HuH-7.5 (cell line): ENCODE measurements at regions not wholly inside any gene's neighbourhood (a gene's known extent, or its start where the extent isn't known, plus 50 kb on each side); places are given as distances from the start of the nearest gene placed in this dataset.
"Not testable (repeated sequence)": the region's sequence is repeated elsewhere in the genome, so short reads cannot be mapped to it uniquely, and the experiment has no call there.

ENCODE experiments used
- DNase-seq: peaks from one replicate; pipeline ENCODE4 v3.0.0; 2011; ENCODE audit warnings: low spot score

DNA sequence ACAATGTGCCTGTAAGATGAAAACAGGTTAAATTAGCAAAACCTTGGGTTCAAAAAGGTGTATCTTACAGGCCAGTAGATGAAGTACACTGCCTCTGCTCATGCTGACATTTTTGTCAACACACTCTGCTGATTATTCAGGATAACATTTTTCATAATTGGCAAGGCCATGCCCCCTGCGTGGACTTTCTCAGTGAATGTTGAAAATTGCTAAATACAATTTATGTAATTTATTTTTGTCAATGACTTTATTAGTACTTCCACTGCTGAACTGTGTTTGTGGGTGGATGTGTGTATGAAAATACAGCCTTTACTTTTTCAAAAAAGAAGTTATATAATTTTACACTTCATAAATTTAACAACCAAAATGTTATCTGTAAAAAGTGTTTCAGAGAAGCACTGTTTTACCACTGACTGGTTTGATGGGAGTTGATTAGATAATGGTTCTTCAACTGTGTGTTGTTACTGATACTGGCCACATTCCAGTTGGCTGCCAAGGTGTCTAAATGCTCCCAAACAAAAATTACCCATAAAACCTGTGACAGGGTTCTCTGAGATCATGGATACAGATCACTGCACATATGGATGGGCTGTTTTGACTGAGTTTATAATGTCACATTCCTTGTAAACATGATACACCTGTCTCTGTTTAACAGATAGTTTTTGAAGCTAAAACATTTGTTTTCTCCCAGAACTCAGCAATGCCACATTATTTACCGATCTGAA lies 151.9 kb upstream of the SLC7A11 start:
- no peak for DNase-seq

- DNase-seq = no peak
These were observed 150.7 kb upstream of the SLC7A11 start for GRCh38 chr4:138392751-138393308.

- DNase-seq = no peak
These were observed 148.0 kb upstream of the SLC7A11 start for GRCh38 chr4:138389976-138390685.

GRCh38 chr4:138374947-138375346 lies 132.8 kb upstream of the SLC7A11 start:
- no peak for DNase-seq

DNA sequence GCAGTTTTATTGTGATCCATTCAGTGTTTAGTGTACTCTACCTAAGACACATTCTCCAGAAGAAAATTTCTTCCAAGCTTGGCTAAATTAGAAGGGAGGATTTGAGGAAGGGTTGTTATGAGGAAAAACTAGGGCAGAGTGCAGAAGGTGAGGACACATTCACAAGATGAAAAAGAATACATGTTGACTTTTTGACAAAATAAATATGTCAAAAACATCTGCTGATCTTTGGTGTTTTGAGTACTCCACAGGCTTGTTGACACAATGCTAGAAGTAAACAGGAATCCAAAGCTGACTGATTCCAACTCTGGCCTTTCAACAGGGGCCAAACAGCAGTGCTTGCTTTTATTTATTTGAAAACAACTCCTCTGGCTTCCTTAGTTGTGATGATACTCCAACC lies 125.8 kb upstream of the SLC7A11 start:
- DNase-seq = no peak

DNA sequence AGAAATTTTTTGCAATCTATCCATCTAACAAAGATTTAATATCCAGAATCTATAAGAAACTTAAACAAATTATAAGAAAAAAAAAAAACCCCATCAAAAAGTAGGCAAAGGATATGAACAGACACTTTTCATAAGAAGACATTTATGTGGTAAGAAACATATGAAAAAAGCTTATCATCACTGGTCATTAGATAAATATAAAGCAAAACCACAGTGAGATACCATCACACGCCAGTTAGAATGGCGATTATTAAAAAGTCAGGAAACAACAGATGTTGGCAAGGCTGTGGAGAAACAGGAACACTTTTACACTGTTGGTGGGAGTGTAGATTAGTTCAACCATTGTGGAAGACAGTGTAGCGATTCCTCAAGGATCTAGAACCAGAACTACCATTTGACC lies 110.3 kb upstream of the SLC7A11 start:
- not testable (repeated sequence) for DNase-seq

- no peak for DNase-seq
These were observed 105.9 kb upstream of the SLC7A11 start for GRCh38 chr4:138348055-138348454.

GRCh38 chr4:138347561-138347960 lies 105.4 kb upstream of the SLC7A11 start:
- DNase-seq = no peak

GRCh38 chr4:138344851-138345250 lies 102.7 kb upstream of the SLC7A11 start:
- no peak for DNase-seq

DNA sequence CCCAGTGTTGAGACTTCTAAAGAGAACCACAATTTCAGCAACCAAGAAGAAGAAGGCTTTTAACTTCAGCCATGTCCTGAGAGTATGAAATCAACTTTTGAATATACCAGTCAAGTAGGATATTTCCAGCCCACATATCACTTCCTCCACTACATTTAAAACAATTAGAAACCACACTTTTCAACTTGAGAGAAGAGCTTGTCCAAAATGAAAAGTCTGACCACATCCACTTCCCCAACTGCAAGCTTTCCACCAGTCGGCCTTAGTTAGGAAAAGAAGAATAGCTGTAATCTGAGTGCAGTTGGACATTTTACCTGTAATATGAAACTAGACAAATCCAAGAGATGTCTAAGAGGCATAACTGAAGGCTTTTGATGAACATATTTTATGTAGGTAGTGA lies 101.9 kb upstream of the SLC7A11 start:
- no peak for DNase-seq

- DNase-seq = no peak
These were observed 99.7 kb upstream of the SLC7A11 start for GRCh38 chr4:138341739-138342415.

GRCh38 chr4:138338840-138339239 lies 96.7 kb upstream of the SLC7A11 start:
- DNase-seq = no peak

DNA sequence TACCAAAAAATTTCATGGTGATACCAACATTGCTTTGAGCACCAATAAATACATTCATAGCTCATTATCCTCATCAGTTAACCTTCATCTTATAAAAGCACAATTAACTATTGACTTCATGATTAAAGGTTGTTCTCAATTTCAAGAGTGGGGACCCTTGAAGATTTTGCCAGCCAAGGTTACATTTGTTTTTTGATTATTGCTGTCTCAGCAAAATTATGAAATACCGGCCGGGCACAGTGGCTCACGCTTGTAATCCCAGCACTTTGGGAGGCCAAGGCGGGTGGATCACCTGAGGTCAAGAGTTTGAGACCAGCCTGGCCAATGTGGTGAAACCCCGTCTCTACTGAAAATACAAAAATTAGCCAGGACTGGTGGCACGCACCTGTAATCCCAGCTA lies 96.1 kb upstream of the SLC7A11 start:
- not testable (repeated sequence) for DNase-seq

- DNase-seq = no peak
These were observed 92.3 kb upstream of the SLC7A11 start for GRCh38 chr4:138334346-138335016.

- not testable (repeated sequence) for DNase-seq
These were observed 90.3 kb upstream of the SLC7A11 start for GRCh38 chr4:138332415-138332814.

DNA sequence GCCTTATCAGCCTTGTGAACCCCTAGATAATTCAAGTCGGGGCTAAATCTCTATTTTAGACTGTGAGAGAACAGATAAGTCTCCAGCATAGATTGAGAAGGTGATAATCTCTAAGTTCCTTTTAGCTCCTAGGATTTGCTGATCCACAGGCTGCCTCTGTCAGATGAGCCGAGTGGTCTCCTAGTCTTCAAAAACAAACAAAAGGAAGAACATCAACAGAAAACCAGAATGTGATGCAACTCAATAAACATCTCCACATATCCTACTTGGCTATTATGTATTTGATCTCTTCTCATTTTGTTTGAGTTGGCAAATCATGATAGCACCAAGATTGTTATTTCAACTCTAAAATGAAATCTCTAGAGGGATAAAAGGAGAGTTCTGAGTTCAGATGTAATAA lies 88.4 kb upstream of the SLC7A11 start:
- DNase-seq = no peak

- DNase-seq = no peak
These were observed 87.4 kb upstream of the SLC7A11 start for GRCh38 chr4:138329506-138330070.

DNA sequence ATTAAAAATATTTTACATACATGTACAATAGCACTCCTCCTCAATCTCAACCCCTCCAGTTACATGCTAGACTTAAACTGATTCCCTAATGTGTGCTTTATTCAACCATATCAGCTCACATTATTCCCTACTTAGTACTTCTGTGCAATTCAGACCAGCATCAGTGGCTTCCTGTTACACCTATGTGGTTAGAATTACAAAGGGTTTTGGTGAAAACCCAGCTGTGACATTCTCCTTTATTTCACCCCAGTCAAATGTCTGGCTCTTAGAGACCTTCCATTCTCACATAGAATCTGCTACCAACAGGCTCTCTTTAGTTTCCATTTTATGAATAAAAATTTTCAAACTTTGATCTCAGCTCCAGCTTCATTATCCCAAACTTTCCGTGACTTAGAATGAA lies 85.2 kb upstream of the SLC7A11 start:
- no peak for DNase-seq

DNA sequence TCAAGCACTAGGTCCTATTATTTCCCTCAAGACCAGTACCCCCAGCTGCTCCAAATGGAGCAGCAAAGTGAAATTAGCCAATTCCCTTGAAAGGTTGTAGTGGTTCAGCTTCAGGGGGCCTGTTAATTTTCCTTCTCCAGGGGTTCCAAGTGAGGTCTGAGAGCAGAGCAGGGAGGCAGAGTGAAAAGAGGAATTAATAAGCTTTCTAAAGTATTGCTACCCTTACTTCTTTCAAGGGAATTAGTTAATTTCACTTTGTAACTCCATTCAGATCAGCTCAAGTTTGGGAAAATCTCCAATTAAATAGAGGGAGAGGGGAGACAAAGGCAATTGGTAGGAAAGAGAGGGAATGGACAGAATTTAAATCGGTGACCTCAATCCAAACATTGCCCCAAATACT lies 78.7 kb upstream of the SLC7A11 start:
- DNase-seq = no peak

GRCh38 chr4:138320030-138320429 lies 77.9 kb upstream of the SLC7A11 start:
- no peak for DNase-seq

DNA sequence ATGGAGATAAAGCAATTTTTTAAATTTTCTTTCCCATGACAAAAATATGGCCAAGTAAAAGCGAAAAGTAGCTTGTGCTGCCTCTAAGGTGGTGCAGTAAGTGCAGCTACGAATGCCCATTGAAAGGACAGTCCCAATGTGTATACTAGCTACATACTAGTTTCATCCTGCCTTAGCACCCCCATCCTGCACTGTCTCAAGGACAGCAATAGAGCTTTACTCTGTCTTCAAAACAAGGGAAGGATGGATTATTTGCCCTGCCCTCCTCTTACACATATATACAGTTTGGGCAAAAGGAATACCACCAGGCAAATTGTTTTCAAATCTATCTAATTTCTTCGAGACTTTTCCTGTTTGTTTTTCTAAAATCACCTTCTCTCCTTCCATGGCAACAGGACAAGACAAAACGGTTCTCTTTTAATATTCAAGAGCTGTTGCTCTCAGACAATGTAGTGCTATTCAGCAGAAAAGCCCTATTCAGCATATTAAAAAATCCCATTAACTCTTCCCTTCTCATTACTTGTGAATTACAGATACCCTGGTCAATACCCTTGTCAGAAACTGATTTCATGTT lies 75.1 kb upstream of the SLC7A11 start:
- DNase-seq = no peak

GRCh38 chr4:138312536-138312911 lies 70.4 kb upstream of the SLC7A11 start:
- DNase-seq = no peak
